ENCODE measurements at regions not wholly inside any gene's neighbourhood (a gene's known extent, or its start where the extent isn't known, plus 50 kb on each side); places are given as distances from the start of the nearest gene placed in this dataset.
"Not testable (repeated sequence)": the region's sequence is repeated elsewhere in the genome, so short reads cannot be mapped to it uniquely, and the experiment has no call there.

DNA sequence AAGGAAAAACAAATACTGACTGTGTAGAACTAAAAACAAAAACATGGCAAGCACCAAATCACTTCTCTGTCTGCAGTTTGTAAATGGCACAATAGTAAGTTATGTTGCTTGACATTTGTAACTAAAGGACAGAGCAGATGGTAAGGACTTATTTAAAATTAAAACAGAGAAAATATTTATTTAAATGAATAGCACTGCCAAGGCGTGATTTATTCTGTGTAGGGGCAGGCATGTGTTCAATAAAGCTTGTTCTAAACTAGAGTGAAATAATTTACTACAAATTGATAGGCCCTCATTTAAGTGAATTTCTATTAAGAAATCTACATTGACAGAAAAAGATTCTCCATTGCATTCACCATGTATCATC, 231.5 kb downstream of the CYLC2 start:
- DNase-seq (ENCODE audit: low read depth): no peak
- H3K4me3 ChIP-seq (ENCODE audit: low read length): no peak overlapping the region

DNA sequence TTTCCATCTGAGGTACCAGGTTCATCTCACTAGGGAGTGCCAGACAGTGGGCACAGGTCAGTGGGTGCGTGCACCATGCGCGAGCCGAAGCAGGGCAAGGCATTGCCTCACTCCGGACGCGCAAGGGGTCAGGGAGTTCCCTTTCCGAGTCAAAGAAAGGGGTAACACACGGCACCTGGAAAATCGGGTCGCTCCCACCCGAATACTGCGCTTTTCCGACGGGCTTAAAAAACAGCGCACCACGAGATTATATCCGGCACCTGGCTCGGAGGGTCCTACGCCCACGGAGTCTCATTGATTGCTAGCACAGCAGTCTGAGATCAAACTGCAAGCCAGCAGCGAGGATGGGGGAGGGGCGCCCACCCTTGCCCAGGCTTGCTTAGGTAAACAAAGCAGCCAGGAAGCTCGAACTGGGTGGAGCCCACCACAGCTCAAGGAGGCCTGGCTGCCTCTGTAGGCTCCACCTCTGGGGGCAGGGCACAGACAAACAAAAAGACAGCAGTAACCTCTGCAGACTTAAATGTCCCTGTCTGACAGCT, 242.5 kb downstream of the CYLC2 start:
- not testable (repeated sequence) for H3K4me3 ChIP-seq (ENCODE audit: low read length); DNase-seq (ENCODE audit: low read depth)

More for the DNA sequence above, 231.5 kb downstream of the CYLC2 start:
- TF ChIP-seq, protein P1, sequence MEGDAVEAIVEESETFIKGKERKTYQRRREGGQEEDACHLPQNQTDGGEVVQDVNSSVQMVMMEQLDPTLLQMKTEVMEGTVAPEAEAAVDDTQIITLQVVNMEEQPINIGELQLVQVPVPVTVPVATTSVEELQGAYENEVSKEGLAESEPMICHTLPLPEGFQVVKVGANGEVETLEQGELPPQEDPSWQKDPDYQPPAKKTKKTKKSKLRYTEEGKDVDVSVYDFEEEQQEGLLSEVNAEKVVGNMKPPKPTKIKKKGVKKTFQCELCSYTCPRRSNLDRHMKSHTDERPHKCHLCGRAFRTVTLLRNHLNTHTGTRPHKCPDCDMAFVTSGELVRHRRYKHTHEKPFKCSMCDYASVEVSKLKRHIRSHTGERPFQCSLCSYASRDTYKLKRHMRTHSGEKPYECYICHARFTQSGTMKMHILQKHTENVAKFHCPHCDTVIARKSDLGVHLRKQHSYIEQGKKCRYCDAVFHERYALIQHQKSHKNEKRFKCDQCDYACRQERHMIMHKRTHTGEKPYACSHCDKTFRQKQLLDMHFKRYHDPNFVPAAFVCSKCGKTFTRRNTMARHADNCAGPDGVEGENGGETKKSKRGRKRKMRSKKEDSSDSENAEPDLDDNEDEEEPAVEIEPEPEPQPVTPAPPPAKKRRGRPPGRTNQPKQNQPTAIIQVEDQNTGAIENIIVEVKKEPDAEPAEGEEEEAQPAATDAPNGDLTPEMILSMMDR (conservative IDR thresholded peaks at IDR 0.05; ENCODE audit: low read depth, low read length): no peak

DNA sequence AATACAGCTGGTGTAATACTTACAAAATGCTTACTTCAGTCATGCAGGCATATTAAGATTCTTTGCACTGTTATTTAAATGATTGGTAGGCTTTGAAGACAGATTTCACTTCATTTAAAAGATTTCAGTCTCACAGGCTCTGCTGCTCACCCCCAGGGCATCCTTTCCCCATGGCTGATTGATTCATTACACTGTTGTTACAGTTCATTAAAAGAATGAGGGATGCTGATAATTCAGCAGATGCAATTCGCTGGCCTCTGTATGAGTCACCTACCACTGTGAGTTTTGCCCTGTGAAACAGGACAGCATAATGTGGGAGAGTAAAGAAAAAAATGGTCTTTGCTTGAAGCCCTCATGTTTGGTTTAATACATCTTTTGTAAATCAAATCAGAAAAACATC, 246.9 kb downstream of the CYLC2 start:
- DNase-seq (ENCODE audit: low read depth): peak; percentile 7
- TF ChIP-seq, protein P1 (conservative IDR thresholded peaks at IDR 0.05; ENCODE audit: low read depth, low read length): no peak
- H3K4me3 ChIP-seq (ENCODE audit: low read length): no peak overlapping the region

DNA sequence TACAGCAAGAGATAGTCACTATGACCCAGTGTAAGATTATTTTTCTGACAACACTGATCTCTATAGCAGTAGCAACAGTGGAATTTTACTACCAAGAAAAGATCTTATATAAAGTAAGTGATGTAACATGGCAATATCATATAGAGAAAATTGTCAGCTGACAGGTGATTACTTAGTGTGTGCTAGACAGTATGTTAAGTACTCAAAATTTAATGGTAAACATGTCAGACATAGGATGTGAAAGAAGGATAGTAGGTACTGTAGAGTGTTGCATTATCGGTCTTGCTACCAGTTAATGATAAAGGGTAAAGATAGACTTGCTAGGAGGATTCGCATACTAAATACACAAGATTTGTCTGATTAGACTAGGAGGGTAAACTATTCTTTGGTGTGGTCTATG, 247.4 kb downstream of the CYLC2 start:
- DNase-seq (ENCODE audit: low read depth): no peak
- no peak overlapping the region for H3K4me3 ChIP-seq (ENCODE audit: low read length)
- TF ChIP-seq, protein P1 (conservative IDR thresholded peaks at IDR 0.05; ENCODE audit: low read depth, low read length): no peak

DNA sequence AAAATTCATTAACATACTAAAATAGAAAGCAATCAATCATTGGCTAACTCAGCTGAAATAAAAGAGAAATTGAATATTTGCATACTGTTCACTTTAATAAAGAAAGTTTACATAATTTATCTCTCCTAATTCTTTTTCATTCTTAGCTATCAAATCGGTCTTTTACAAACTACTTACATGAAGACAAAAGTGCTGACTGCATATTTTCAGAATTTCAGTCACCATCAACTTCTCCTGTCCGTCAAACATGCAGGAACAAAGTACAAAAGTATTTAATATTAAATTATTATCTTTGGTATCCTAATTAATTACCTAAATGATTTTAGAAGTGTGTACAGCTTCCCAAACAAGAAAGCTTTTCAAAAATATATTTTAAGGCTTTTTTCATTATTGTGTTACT, 248.4 kb downstream of the CYLC2 start:
- no peak for DNase-seq (ENCODE audit: low read depth)
- TF ChIP-seq, protein P1 (conservative IDR thresholded peaks at IDR 0.05; ENCODE audit: low read depth, low read length): no peak
- no peak overlapping the region for H3K4me3 ChIP-seq (ENCODE audit: low read length)

DNA sequence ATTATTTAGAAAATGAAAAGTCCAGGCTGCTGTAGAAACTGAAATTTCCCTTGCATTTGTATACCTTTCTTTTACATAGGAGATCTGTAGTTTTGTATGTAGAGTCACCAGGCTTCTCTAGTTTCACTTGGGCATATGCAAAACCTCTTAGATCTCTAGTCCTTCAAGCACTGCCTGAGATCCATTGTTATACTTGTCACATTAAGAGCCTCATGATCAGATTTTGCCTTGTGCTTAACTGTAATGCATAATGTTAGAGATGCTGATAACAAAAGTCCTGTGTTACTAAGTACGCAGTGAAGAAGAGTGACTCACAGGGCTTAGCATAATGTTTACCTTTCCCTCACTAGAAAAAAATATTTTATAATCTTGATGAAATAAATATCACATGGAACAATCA, 250.2 kb downstream of the CYLC2 start:
- DNase-seq (ENCODE audit: low read depth): peak; percentile 73
- no peak overlapping the region for H3K4me3 ChIP-seq (ENCODE audit: low read length)
- TF ChIP-seq, protein P1 (conservative IDR thresholded peaks at IDR 0.05; ENCODE audit: low read depth, low read length): no peak

DNA sequence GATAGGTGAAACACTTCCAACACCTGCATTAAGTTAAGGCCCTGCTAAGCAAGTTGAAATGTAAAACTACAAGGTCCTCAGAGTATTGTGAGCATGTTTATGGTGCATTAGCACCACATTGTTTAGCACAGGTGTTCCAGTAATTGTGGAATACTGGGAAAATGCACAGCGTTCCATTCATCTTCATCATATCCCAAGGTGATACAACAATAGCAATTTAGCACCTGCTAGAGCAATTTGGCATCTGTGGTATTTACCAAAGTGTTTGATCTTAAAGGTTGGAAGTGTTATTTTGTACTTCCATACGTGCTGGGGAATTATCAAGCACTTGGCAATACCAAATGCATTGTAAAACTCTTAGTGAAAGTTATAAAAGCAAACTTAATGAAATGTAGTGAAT, 266.8 kb downstream of the CYLC2 start:
- no peak for DNase-seq (ENCODE audit: low read depth)
- TF ChIP-seq, protein P1 (conservative IDR thresholded peaks at IDR 0.05; ENCODE audit: low read depth, low read length): no peak
- no peak overlapping the region for H3K4me3 ChIP-seq (ENCODE audit: low read length)

DNA sequence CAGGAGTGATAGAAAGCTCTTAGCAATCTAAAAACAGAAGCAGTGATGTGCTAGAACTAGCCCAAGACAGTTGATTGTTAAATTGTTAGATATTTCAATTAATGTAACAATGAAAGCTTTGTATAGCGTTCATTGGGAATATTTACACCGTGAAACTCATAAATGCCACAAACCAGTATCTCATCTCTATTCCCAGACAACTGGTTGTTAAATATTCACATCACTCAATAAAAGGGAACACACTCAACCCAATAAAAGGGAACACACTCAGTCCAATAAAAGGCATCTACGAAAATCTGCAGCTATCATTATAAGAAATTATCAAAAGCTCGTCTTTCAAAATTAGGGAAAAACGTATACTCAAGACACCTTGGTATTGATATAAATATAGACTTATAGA, 270.9 kb downstream of the CYLC2 start:
- no peak overlapping the region for H3K4me3 ChIP-seq (ENCODE audit: low read length)
- TF ChIP-seq, protein P1 (conservative IDR thresholded peaks at IDR 0.05; ENCODE audit: low read depth, low read length): no peak
- no peak for DNase-seq (ENCODE audit: low read depth)

Measured in retinal pigment epithelial cell (primary cell).